Stimulated activated CD4-positive, alpha-beta T cell treated with anti-CD3 and anti-CD28 coated beads, Interleukin-4, amount 100 ng/mL, for 48 hours (primary cell): ENCODE measurements at regions not wholly inside any gene's neighbourhood (a gene's known extent, or its start where the extent isn't known, plus 50 kb on each side); places are given as distances from the start of the nearest gene placed in this dataset.
A peak's percentile ranks its signal among the peaks of the same experiment; 100 is the strongest.
"Not testable (repeated sequence)": the region's sequence is repeated elsewhere in the genome, so short reads cannot be mapped to it uniquely, and the experiment has no call there.

Source experiments
- DNase-seq, 2 donors: peaks; one replicate each; pipeline ENCODE4 v3.0.0-alpha.2; 2020; ENCODE audit warnings: low read depth in 2 of 2

DNA sequence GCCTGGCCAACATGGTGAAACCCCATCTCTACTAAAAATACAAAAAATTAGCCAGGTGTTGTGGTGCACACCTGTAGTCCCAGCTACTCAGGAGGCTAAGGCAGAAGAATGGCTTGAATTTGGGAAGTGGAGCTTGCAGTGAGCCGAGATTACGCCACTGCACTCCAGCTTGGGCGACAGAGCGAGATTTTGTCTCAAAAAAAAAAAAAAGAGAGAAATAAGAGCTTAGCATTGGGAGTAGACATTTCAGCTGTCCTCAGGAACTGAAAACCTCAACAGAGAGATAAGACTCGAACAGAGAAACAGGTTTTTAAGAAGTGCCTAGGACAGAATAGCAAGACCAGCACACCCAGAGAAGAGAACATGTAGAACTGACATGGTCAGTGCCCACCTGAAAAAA is 262.6 kb upstream of the RAB4A start:
- not testable (repeated sequence) for DNase-seq

DNA sequence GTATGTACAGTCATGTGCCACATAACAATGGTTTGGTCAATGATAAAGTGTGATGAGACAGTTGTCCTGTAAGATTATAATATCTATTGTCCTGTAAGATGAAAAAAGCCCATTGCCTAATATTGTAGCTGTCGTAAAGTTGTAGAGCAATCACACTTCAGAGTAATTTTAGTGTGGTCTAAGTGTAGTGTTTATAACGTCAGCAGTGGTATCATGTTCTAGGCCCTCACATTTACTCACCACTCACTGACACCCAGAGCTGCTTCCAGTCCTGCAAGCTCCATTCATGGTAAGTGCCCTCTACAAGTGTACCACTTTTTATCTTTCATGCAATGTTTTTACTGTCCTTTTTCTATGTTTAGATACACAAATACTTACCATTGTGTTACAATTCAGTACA is 259.9 kb upstream of the RAB4A start:
- no peak for DNase-seq

DNA sequence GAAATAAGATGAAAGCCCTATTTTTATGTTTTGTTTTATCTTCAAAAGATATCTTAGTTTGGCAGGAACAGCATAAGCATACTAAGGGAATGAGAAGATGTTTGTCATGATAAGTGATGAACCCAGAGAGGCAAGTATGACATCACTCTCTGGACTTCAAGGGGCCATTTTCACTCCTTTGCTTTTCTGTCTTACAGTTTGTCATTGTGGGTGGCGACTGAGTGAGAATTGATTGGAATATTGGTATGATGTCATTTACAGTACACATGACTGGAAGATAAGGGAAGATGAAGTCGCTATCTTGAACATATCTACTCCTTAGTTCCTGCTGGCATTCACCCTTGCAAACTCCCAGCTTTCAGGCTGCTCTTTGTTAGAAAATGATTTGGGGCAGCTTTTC is 258.1 kb upstream of the RAB4A start:
- no peak for DNase-seq

- no peak for DNase-seq
Observed at GRCh38 chr1:229013981-229014380, 256.9 kb upstream of the RAB4A start.

- DNase-seq = no peak
Observed at GRCh38 chr1:229015806-229016205, 255.1 kb upstream of the RAB4A start.

DNA sequence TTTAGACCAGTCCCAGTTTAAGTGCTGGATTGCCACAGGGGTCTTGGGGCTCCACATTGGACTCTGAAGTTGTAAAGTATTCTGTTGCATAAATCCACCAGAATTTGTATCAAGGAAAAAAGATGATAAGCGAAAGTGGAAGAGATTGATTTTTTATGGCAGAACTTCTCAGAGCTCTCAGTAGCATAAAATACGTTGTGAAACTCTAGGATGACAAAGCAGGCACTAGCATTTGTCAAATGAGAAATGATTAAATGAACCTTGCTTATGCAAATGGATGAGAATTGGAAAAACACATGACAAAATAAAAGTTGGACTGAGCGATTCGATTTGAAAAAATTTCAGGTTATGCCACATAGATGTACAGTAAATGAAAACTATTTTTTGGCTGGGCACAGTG is 253.8 kb upstream of the RAB4A start:
- DNase-seq = no peak

DNA sequence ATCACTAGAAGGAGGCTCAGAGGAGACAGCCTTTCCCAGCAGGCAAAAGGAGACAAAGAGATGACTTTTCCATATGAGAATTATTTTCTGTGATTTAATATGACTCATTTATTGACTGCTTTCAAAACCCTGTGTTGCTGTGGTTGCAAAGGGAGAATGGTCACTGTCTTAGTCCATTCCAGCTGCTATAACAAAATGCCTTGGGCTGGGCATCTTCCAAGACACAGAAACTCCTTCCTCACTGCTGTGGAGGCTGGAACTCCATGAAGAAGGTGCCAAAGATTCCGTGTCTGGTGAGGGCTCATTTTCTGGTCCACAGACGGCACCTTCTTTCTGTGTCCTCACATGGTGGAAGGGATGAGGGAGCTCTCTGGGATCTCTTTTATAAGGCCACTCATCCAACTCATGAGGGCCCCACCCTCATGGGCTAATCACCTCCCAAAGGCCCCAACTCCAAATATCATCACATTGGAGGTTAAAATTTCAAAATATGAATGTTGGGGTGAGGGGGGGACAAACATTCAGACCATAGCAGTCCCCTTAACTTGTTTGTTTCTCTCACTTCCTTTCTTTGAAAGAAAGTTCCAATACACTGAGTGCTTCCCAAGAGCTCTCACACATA is 252.1 kb upstream of the RAB4A start:
- no peak for DNase-seq

DNA sequence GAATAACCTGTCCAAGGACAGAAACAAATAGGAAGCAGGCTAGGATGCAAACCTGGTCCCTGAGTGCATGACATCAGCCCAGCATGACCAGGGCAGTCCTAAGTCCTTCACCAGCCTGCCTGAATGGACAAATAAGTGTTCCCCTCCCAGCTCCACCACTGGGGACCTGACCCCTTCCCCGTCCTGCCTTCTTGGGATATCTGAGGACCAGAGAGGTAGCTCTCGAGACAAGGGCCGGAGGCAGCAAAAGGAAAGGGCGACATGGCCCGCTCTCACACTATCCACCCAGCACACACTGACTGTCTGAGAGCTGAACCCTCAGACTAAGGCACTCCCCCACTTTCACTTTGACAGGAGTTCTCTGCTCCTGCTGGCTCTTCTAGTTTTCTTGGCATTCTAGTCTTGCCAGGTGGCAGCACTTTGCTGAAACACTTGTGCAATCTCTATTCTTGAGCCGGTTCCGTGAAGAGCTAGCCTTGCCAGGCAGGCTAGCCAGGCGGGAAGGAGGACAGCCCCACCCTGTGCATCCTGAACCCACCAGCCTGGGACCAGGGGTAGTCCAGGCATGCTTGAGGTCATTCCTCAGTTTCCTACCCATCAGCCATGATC is 251.1 kb upstream of the RAB4A start:
- DNase-seq = no peak

DNA sequence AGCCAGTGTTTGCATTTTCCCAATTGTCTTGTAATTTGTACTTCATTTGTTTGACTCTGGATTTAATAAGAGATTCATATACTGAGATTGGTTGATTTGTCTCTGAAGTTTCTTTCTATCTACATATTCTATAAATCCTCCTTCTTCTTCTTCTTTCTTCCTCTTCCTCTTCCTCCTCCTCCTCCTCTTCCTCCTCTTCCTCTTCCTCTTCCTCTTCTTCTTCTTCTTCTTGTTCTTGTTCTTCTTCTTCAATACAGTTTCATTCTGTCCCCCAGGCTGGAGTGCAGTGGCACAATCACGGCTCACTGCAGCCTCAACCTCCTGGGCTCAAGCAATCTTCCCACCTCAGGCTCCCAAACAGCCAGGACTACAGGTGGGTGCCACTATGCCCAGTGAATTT is 249.9 kb upstream of the RAB4A start:
- not testable (repeated sequence) for DNase-seq

GRCh38 chr1:229022595-229023333 is 248.1 kb upstream of the RAB4A start:
- no peak for DNase-seq

- no peak for DNase-seq
Observed at GRCh38 chr1:229023651-229024300, 247.1 kb upstream of the RAB4A start.

- peak in 1 of 2 donors; percentile 10 for DNase-seq
Observed at GRCh38 chr1:229024528-229025130, 246.3 kb upstream of the RAB4A start.

DNA sequence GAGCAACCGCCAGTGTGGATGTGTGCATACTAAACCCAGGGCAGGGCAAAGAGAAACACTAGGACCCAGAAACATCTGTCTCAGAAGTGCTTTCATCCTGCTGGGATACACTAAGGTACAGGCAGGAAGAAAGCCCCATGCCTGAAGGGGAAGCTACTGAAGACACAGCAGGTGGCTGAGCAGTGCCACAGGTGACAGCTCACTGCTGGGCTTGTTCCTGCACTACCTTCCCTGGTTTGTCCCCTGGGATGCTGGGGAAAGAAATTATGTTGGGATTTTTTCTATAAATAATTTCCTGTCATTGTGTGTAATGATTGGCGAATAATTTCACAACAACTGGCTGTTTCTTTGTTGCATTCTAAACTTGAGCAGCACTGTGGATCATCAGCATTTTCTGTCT is 245.3 kb upstream of the RAB4A start:
- no peak for DNase-seq

- no peak for DNase-seq
Observed at GRCh38 chr1:229027158-229027557, 243.8 kb upstream of the RAB4A start.

DNA sequence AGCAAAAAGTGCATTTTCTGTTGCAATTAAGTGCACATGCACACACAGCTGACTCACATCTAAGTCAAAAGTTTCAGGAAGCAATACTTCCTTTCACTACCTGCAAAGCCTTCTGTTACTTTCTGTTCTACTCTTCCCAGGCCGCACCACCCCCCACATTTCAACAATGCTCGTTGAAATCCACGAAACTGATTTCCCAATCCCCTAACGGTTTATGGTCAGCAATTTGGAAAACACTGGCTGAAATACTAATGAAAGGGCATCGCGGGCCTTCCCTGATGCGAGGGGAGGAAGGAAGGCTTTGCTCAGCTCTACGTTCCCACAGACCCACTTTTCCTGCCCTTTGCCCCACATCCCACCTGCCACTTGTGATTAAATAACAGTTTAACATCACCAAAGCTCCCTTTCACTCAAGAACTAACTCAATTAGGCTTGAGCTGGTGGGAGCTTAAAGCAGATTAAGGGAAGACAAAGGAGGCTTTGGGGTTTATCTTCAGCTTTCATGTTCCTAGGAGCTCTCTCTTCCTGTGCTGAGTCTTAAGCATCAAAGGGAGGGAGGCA is 243.2 kb upstream of the RAB4A start:
- peak in 1 of 2 donors; percentile 16 for DNase-seq

GRCh38 chr1:229028544-229028943 is 242.4 kb upstream of the RAB4A start:
- no peak for DNase-seq

- no peak for DNase-seq
Observed at GRCh38 chr1:229028987-229029878, 241.7 kb upstream of the RAB4A start.

DNA sequence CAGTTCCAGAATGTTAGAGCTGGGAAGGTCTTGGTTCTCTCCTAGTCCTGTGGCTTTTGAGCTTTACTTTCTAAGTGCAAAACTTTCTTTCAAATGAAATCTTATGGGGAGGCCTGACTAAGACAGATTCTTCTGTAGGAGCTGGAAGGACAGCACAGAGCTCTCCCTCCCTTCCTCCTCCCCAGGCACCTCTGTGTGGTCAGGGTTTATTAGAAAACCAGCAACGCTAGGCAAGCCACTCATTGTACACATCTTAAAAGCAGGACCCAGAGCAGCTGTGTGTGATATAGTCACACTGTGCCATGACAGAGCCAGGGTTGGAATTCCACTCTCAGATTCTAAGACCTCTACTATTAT is 241.1 kb upstream of the RAB4A start:
- DNase-seq = no peak

DNA sequence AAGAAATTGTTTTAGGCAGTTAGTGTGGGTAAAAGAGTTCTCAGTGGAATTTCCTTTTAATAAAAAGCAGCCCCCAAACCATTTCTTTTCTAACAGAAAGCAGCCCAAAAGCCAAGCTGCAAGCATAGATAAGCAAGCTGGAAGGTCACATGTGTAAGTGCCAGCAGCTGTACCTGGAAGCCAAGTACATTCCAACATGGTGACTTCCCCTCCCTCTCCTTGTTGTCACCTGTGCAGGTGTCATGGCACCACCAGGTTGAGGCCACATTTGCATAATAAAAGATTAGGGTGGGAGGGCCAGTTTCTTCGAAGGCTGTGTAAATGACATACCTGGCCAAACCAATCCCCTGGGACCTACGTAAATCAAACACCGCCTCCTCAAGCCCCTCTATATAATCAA is 240.3 kb upstream of the RAB4A start:
- no peak for DNase-seq

GRCh38 chr1:229031061-229031460 is 239.8 kb upstream of the RAB4A start:
- DNase-seq = no peak
